T-cell (primary cell): ENCODE measurements at regions not wholly inside any gene's neighbourhood (a gene's known extent, or its start where the extent isn't known, plus 50 kb on each side); places are given as distances from the start of the nearest gene placed in this dataset.

Experiments used
- ATAC-seq, 4 experiments: fragments of 200-7000 bp in 3 of 4; fragments of 150-1000 bp in 1 of 4; cut with Tn5 transposase; replicated peaks in 1 of 4; 1 replicate in 3 of 4; 2 replicates in 1 of 4; pipeline ENCODE4 v1.10.0; 2021; ENCODE audit warnings: moderate library complexity in 3 of 4, mild to moderate bottlenecking in 2 of 4, moderate number of reproducible peaks in 1 of 4
- CTCF ChIA-PET, 2 donors: fragments of 300-600 bp; sonication (Branson Sonifier 250); formaldehyde crosslinking; loops; one replicate each; lab custom pipeline; 2022; ENCODE audit warnings: antibody characterized with exemption in 2 of 2; lab: Charles Lee
- POLR2A ChIA-PET, 2 donors: fragments of 300-600 bp; sonication (Branson Sonifier 250); formaldehyde crosslinking; loops; one replicate each; lab custom pipeline; 2022; ENCODE audit warnings: antibody characterized with exemption in 2 of 2; lab: Charles Lee
- DNase-seq, 35 experiments: peaks; one replicate each; pipeline versions ENCODE4 v3.0.0 to v3.0.0-alpha.2; 2013 to 2023
- H3K27ac ChIP-seq: one replicate; pipeline ENCODE4 v1.5.1; 2013; ENCODE audit warnings: low read length
- H3K27me3 ChIP-seq, 2 experiments: replicated peaks in 1 of 2; 1 replicate in 1 of 2; 2 replicates in 1 of 2; pipeline versions ENCODE4 v1.6.1 to v1.7.0; 2013; ENCODE audit warnings: low read length in 1 of 2, mixed read lengths in 1 of 2; ENCODE audit not compliant: control insufficient read depth in 2 of 2, insufficient read depth in 2 of 2; ENCODE audit errors: extremely low read depth in 1 of 2
- H3K36me3 ChIP-seq, 2 donors: 1 replicate in 1 of 2; 2 replicates in 1 of 2; pipeline versions ENCODE4 v1.6.1 to v1.7.0; 2013; ENCODE audit warnings: low read length in 1 of 2; ENCODE audit not compliant: control insufficient read depth in 2 of 2, insufficient read depth in 1 of 2; ENCODE audit errors: extremely low read depth in 1 of 2
- H3K4me1 ChIP-seq, 2 experiments: 1 replicate in 1 of 2; 2 replicates in 1 of 2; pipeline versions ENCODE4 v1.6.1 to v1.7.0; 2013; ENCODE audit warnings: low read length in 2 of 2, mixed read lengths in 1 of 2; ENCODE audit not compliant: insufficient read depth in 2 of 2, control insufficient read depth in 1 of 2; ENCODE audit errors: extremely low read depth in 1 of 2
- H3K4me3 ChIP-seq, 2 donors: 1 replicate in 1 of 2; 2 replicates in 1 of 2; pipeline versions ENCODE4 v1.5.1 to v1.7.0; 2013; ENCODE audit warnings: mild to moderate bottlenecking in 2 of 2, low read length in 1 of 2, moderate library complexity in 1 of 2; ENCODE audit not compliant: control insufficient read depth in 1 of 2; ENCODE audit errors: extremely low read depth in 1 of 2
- H3K9me3 ChIP-seq: 2 replicates; pipeline ENCODE4 v1.7.0; 2013
- H3K27ac Mint-ChIP-seq, 2 donors: one replicate each; pipeline ENCODE4 v1.8.0; 2020 to 2021; ENCODE audit warnings: mild to moderate bottlenecking in 2 of 2, mixed read lengths in 2 of 2
- H3K27me3 Mint-ChIP-seq, 2 donors: one replicate each; pipeline ENCODE4 v1.8.0; 2021 to 2022; ENCODE audit warnings: mixed read lengths in 2 of 2
- H3K36me3 Mint-ChIP-seq: one replicate; pipeline ENCODE4 v1.8.0; 2021; ENCODE audit warnings: mixed read lengths
- H3K4me1 Mint-ChIP-seq, 3 donors: one replicate each; pipeline ENCODE4 v1.8.0; 2020 to 2022; ENCODE audit warnings: mixed read lengths in 3 of 3, mild to moderate bottlenecking in 1 of 3
- H3K4me3 Mint-ChIP-seq, 3 donors: one replicate each; pipeline ENCODE4 v1.8.0; 2020 to 2022; ENCODE audit warnings: mild to moderate bottlenecking in 3 of 3, mixed read lengths in 3 of 3, moderate library complexity in 3 of 3
- H3K9me3 Mint-ChIP-seq, 3 donors: one replicate each; pipeline ENCODE4 v1.8.0; 2020 to 2022; ENCODE audit warnings: mixed read lengths in 3 of 3
- WGBS: methylation state at CpG from one replicate; pipeline ENCODE4 v1.1.5; 2013; ENCODE audit warnings: missing lambda C conversion rate; ENCODE audit not compliant: insufficient coverage; 5-methylcytosine and 5-hydroxymethylcytosine counted together

- ATAC-seq (no peak), DNase-seq (no peak)
- no peaks in the 10 kb centered on the region for H3K9me3 ChIP-seq
- H3K27me3 Mint-ChIP-seq: peaks cover 16 to 24% of the 10 kb centered on the region in 2 donors
- no peak overlapping the region for H3K4me3 Mint-ChIP-seq
- POLR2A ChIA-PET: no interaction called here
- H3K27me3 ChIP-seq: peaks cover 0 to 29% of the 10 kb centered on the region in 2 experiments
- no peaks in the 10 kb centered on the region for H3K36me3 ChIP-seq
- H3K4me3 ChIP-seq: no peak overlapping the region
- CTCF ChIA-PET: no interaction called here
- no peak overlapping the region for H3K27ac Mint-ChIP-seq
- no peaks in the 10 kb centered on the region for H3K4me1 ChIP-seq
- peaks cover 0 to 2% (median 0%) of the 10 kb centered on the region in 3 donors for H3K4me1 Mint-ChIP-seq
- H3K9me3 Mint-ChIP-seq: peaks cover 0 to 6% (median 4%) of the 10 kb centered on the region in 3 donors
- no CpG with 5 or more reads among the region's 5 CpGs for WGBS
- H3K36me3 Mint-ChIP-seq: no peaks in the 10 kb centered on the region
- no peak overlapping the region for H3K27ac ChIP-seq
Observed at GRCh38 chr1:29691499-29691898, 455.2 kb downstream of the PTPRU start.

- ChIA-PET POLR2A (no interaction called here), CTCF (no interaction called here)
- H3K9me3 ChIP-seq: no peaks in the 10 kb centered on the region
- peaks cover 16 to 28% of the 10 kb centered on the region in 2 donors for H3K27me3 Mint-ChIP-seq
- no peaks in the 10 kb centered on the region for H3K4me1 ChIP-seq
- no peak overlapping the region for H3K27ac ChIP-seq
- peaks cover 0 to 33% of the 10 kb centered on the region in 2 experiments for H3K27me3 ChIP-seq
- H3K4me1 Mint-ChIP-seq: peaks cover 0 to 2% (median 0%) of the 10 kb centered on the region in 3 donors
- no peak overlapping the region for H3K4me3 ChIP-seq
- H3K9me3 Mint-ChIP-seq: peaks cover 0 to 6% (median 4%) of the 10 kb centered on the region in 3 donors
- no peak overlapping the region for H3K4me3 Mint-ChIP-seq
- H3K36me3 ChIP-seq: no peaks in the 10 kb centered on the region
- ATAC-seq: no peak
- no peak for DNase-seq
- no peak overlapping the region for H3K27ac Mint-ChIP-seq
- 33% methylated on average over 1 of the region's 9 CpGs for WGBS
- H3K36me3 Mint-ChIP-seq: no peaks in the 10 kb centered on the region
Observed at GRCh38 chr1:29690156-29690555, 453.8 kb downstream of the PTPRU start.

GRCh38 chr1:29689372-29690030 is 453.2 kb downstream of the PTPRU start:
- POLR2A ChIA-PET: no interaction called here
- Mint-ChIP-seq H3K27me3 (peaks cover 16 to 28% of the 10 kb centered on the region in 2 donors), H3K36me3 (no peaks in the 10 kb centered on the region), H3K4me1 (peaks cover 0 to 2% (median 0%) of the 10 kb centered on the region in 3 donors), H3K4me3 (no peak overlapping the region), H3K27ac (no peak overlapping the region), H3K9me3 (peaks cover 0 to 6% (median 4%) of the 10 kb centered on the region in 3 donors)
- CTCF ChIA-PET: no interaction called here
- no peak overlapping the region for H3K4me3 ChIP-seq
- H3K9me3 ChIP-seq: no peaks in the 10 kb centered on the region
- no peak for ATAC-seq
- H3K27ac ChIP-seq: no peak overlapping the region
- 88% methylated on average over 9 of the region's 13 CpGs for WGBS
- no peaks in the 10 kb centered on the region for H3K4me1 ChIP-seq
- peaks cover 0 to 38% of the 10 kb centered on the region in 2 experiments for H3K27me3 ChIP-seq
- H3K36me3 ChIP-seq: no peaks in the 10 kb centered on the region
- DNase-seq: no peak

GRCh38 chr1:29688471-29689365 is 452.4 kb downstream of the PTPRU start:
- ChIA-PET CTCF (no interaction called here), POLR2A (no interaction called here)
- Histone ChIP-seq H3K27ac (no peak overlapping the region), H3K4me3 (no peak overlapping the region), H3K4me1 (no peaks in the 10 kb centered on the region), H3K36me3 (no peaks in the 10 kb centered on the region), H3K9me3 (no peaks in the 10 kb centered on the region), H3K27me3 (peaks cover 0 to 45% of the 10 kb centered on the region in 2 experiments)
- Mint-ChIP-seq H3K9me3 (peaks cover 0 to 3% (median 3%) of the 10 kb centered on the region in 3 donors), H3K27ac (no peak overlapping the region), H3K36me3 (no peaks in the 10 kb centered on the region), H3K4me3 (no peak overlapping the region), H3K27me3 (peaks cover 16 to 28% of the 10 kb centered on the region in 2 donors), H3K4me1 (peaks cover 0 to 2% (median 0%) of the 10 kb centered on the region in 3 donors)
- ATAC-seq: no peak
- DNase-seq: no peak
- WGBS: 49% methylated on average over 10 of the region's 14 CpGs

GRCh38 chr1:29687601-29688244 is 451.4 kb downstream of the PTPRU start:
- CTCF ChIA-PET: no interaction called here
- 100% methylated on average over 1 of the region's 4 CpGs for WGBS
- H3K27me3 Mint-ChIP-seq: peaks cover 16 to 28% of the 10 kb centered on the region in 2 donors

GRCh38 chr1:29687166-29687565 is 450.8 kb downstream of the PTPRU start:
- peaks cover 16 to 28% of the 10 kb centered on the region in 2 donors for H3K27me3 Mint-ChIP-seq
- Histone ChIP-seq H3K36me3 (no peaks in the 10 kb centered on the region), H3K27ac (no peak overlapping the region), H3K4me1 (no peaks in the 10 kb centered on the region), H3K9me3 (no peaks in the 10 kb centered on the region), H3K27me3 (peaks cover 0 to 54% of the 10 kb centered on the region in 2 experiments), H3K4me3 (no peak overlapping the region)
- no peak for DNase-seq
- POLR2A ChIA-PET: no interaction called here
- peaks cover 0 to under 1% (median 0%) of the 10 kb centered on the region in 3 donors for H3K4me1 Mint-ChIP-seq
- no CpG with 5 or more reads among the region's 3 CpGs for WGBS
- no peak overlapping the region for H3K4me3 Mint-ChIP-seq
- no peaks in the 10 kb centered on the region for H3K36me3 Mint-ChIP-seq
- CTCF ChIA-PET: no interaction called here
- no peak for ATAC-seq
- no peak overlapping the region for H3K27ac Mint-ChIP-seq
- no peaks in the 10 kb centered on the region for H3K9me3 Mint-ChIP-seq

More at GRCh38 chr1:29687601-29688244, 451.4 kb downstream of the PTPRU start:
- Mint-ChIP-seq H3K9me3 (no peaks in the 10 kb centered on the region), H3K4me3 (no peak overlapping the region), H3K36me3 (no peaks in the 10 kb centered on the region), H3K27ac (no peak overlapping the region), H3K4me1 (peaks cover 0 to 2% (median 0%) of the 10 kb centered on the region in 3 donors)
- Histone ChIP-seq H3K27ac (no peak overlapping the region), H3K9me3 (no peaks in the 10 kb centered on the region), H3K4me3 (no peak overlapping the region), H3K27me3 (peaks cover 0 to 49% of the 10 kb centered on the region in 2 experiments), H3K4me1 (no peaks in the 10 kb centered on the region), H3K36me3 (no peaks in the 10 kb centered on the region)
- POLR2A ChIA-PET: no interaction called here
- DNase-seq (no peak), ATAC-seq (no peak)
